AG10803 (cell line): ENCODE measurements at regions not wholly inside any gene's neighbourhood (a gene's known extent, or its start where the extent isn't known, plus 50 kb on each side); places are given as distances from the start of the nearest gene placed in this dataset.

Source experiments
- DNase-seq: peaks from one replicate; pipeline ENCODE4 v3.0.0; 2010; ENCODE audit warnings: low read depth
- H3K4me3 ChIP-seq: 2 replicates; pipeline ENCODE4 v1.5.1; 2011; ENCODE audit warnings: mild to moderate bottlenecking, low read length, control low read depth
- CTCF ChIP-seq: conservative IDR thresholded peaks from 2 replicates; pipeline ENCODE4 v1.5.1; 2011; ENCODE audit warnings: mild to moderate bottlenecking, low read length, control low read depth, inconsistent platforms

- peak; percentile 3 for DNase-seq
- H3K4me3 ChIP-seq: no peak overlapping the region
- no peak for TF ChIP-seq CTCF
Measured at GRCh38 chr2:8298783-8299182, 383.1 kb upstream of the ID2 start.

DNA sequence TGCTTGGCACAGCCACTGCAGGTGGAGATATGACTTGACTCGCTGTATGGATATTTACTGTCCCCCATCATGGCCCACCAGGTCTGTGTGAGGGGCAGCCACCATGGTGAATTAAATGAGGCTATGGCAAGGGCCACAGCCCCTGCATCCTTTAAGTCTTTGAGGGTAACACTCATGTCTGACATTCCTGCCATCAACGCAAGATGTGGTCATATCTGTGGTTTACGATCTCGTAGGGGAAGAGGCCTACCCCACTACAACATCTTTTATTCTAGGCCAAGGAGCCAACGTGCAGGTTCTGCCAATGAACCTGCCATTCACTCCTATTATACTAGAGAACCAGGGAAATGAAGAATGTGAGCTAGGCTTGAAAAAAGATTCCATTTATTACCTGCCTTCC is 381.6 kb upstream of the ID2 start:
- no peak for DNase-seq
- no peak overlapping the region for H3K4me3 ChIP-seq
- no peak for TF ChIP-seq CTCF

GRCh38 chr2:8300905-8301304 is 381.0 kb upstream of the ID2 start:
- no peak for TF ChIP-seq CTCF

GRCh38 chr2:8303322-8303832 is 378.5 kb upstream of the ID2 start:
- DNase-seq: no peak
- H3K4me3 ChIP-seq: no peak overlapping the region
- TF ChIP-seq CTCF: no peak

More at GRCh38 chr2:8300905-8301304, 381.0 kb upstream of the ID2 start:
- H3K4me3 ChIP-seq: no peak overlapping the region
- no peak for DNase-seq

DNA sequence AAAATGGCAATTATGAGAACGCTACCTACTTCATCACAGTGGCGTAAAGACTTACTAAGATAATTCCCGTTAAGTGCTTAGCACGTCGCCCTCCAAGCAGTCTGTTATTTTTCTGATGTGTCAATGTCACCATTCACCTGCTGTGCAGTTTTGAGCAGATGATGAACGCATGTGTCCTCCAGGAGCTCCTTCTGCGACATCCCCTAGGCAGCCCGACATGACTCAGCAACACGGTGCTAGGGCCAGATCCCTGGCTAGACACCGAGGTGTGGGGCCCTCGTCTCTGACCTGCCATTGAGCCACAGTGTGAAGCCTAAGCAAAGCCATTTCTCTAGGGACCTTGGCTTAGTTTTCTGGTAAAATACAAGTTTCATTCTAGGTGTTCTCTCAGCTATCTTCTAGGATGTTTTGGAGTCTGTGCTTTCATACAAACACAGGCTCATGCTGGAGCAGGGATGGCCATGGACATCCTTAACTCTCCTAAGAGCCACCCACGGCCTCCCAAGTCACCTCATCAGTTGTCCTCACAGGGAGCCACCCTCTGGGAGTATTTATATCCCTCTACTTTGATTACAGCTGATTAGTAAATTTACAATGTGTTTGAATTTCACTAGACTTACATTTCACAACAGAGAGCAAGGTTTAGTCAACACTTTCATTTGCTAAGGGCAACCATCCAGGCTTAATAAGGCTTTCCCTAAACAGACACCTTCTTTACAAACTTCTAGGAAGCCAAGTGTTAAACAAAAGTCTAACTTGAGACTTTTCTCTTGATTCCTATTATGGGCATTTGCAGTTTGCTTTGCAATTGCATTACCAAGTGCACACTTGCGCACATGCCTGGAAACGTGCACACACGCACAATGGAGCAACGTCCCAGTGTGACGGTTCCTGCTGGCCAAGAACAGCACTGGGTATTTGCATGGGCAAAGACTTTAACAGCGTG is 376.8 kb upstream of the ID2 start:
- no peak for TF ChIP-seq CTCF
- DNase-seq: no peak
- H3K4me3 ChIP-seq: no peak overlapping the region

GRCh38 chr2:8306530-8307351 is 375.1 kb upstream of the ID2 start:
- TF ChIP-seq CTCF: no peak
- peak; percentile 12 for DNase-seq
- H3K4me3 ChIP-seq: no peak overlapping the region
